GM12891 (cell line): ENCODE measurements at regions not wholly inside any gene's neighbourhood (a gene's known extent, or its start where the extent isn't known, plus 50 kb on each side); places are given as distances from the start of the nearest gene placed in this dataset.

Experiments
- PAX5 ChIP-seq: IDR thresholded peaks from 2 replicates; pipeline ENCODE4 v1.6.1; 2011; ENCODE audit warnings: low read length, moderate library complexity, mild to moderate bottlenecking; ENCODE audit not compliant: insufficient read depth, severe bottlenecking
- POLR2A ChIP-seq: IDR thresholded peaks from 2 replicates; pipeline ENCODE4 v1.6.1; 2011; ENCODE audit warnings: low read depth, low read length, control low read depth
- POLR2AphosphoS5 ChIP-seq: IDR thresholded peaks from 2 replicates; pipeline ENCODE4 v1.6.1; 2011; ENCODE audit warnings: low read depth, low read length, control low read depth
- POU2F2 ChIP-seq: IDR thresholded peaks from 2 replicates; pipeline ENCODE4 v1.6.1; 2011; ENCODE audit warnings: low read depth, mild to moderate bottlenecking, control low read depth, low read length, moderate library complexity
- SPI1 ChIP-seq: IDR thresholded peaks from 2 replicates; pipeline ENCODE4 v1.6.1; 2011; ENCODE audit warnings: low read depth, low read length, control low read depth
- TAF1 ChIP-seq: IDR thresholded peaks from 2 replicates; pipeline ENCODE4 v1.6.1; 2011; ENCODE audit warnings: low read depth, low read length, control low read depth

DNA sequence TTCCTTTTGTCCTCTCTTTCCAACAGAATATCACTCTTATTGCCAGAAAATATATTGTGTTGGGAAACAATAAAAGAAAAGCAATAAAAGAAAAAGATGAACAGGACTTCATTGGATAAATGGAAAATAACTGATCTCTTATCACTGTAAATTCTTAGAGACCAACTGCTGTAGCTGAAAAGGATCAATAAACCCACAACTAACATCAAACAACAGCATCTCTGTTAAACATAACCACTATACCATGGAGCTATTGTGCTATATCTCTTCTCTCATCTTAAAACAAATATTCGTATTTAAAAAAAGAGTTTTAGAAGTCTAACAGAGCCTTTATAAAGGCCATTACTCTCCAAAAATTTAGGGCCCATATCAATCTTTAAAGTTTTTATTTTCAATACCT, 502.4 kb downstream of the TMEM232 start:
- TF ChIP-seq SPI1 (no peak), POLR2AphosphoS5 (no peak), TAF1 (no peak), PAX5 (no peak), POLR2A (no peak), POU2F2 (no peak)
